HCT116 (cell line): ENCODE measurements at regions not wholly inside any gene's neighbourhood (a gene's known extent, or its start where the extent isn't known, plus 50 kb on each side); places are given as distances from the start of the nearest gene placed in this dataset.

Experiments used
- ATAC-seq: fragments of 200-7000 bp; cut with Tn5 transposase; 2 replicates; pipeline ENCODE4 v1.9.1; 2020; ENCODE audit warnings: mild to moderate bottlenecking, moderate library complexity
- BruUV-seq: library from RNA; stranded (reverse); fragments of 400-500 nt; replicated peaks from 2 replicates; lab custom pipeline; 2021; lab: Mats Ljungman, UMichigan
- CTCF ChIA-PET: fragments of 300-600 bp; sonication (Branson Sonifier 250); formaldehyde crosslinking; loops from one replicate; lab custom pipeline; 2021; ENCODE audit warnings: antibody characterized with exemption; lab: Charles Lee
- POLR2A ChIA-PET: fragments of 300-600, 350-600 bp; sonication (Branson Sonifier 250); formaldehyde crosslinking; loops from one replicate; lab custom pipeline; 2021; ENCODE audit warnings: antibody characterized with exemption; lab: Charles Lee
- RAD21 ChIA-PET, 2 experiments: fragments of 300-600 bp; sonication (Branson Sonifier 250); formaldehyde crosslinking; loops; one replicate each; lab custom pipeline; 2023; ENCODE audit warnings: low total read pairs in 2 of 2; ENCODE audit not compliant: uncharacterized antibody in 2 of 2, unreplicated experiment in 2 of 2, low non-redundant PET in 1 of 2; lab: Charles Lee
- DNase-seq: peaks from one replicate; pipeline ENCODE4 v3.0.0-alpha.2; 2010; ENCODE audit warnings: low read depth, low spot score
- H2AFZ ChIP-seq: fragments of 200-600 bp; shearing (Covaris generic), sonication (generic); 2 replicates; pipeline ENCODE4 v1.6.1; 2017; ENCODE audit warnings: low read depth, mixed run types, mixed read lengths, antibody characterized with exemption, low read length; ENCODE audit not compliant: poor library complexity, severe bottlenecking
- H3K27ac ChIP-seq: 2 replicates; pipeline ENCODE4 v1.5.1; 2012; ENCODE audit warnings: low read depth, low read length
- H3K27me3 ChIP-seq: fragments of 200-600 bp; sonication (generic); 2 replicates; pipeline ENCODE4 v1.6.1; 2016; ENCODE audit warnings: mixed run types, low read length, mixed read lengths; ENCODE audit not compliant: insufficient read depth
- H3K36me3 ChIP-seq, 2 experiments: fragments of 200-500 bp in 1 of 2; fragments of 200-600 bp in 1 of 2; sonication (Bioruptor generic) in 1 of 2; sonication (generic) in 1 of 2; 2 replicates each; pipeline versions ENCODE4 v1.5.1 to v1.6.1; 2014 to 2016; ENCODE audit warnings: low read length in 2 of 2, inconsistent platforms in 1 of 2, mixed read lengths in 1 of 2, mixed run types in 1 of 2; ENCODE audit not compliant: insufficient read depth in 2 of 2, control insufficient read depth in 1 of 2
- H3K4me1 ChIP-seq, 2 experiments: fragments of 200-600 bp in 1 of 2; sonication (generic) in 1 of 2; 2 replicates each; pipeline versions ENCODE4 v1.5.1 to v1.6.1; 2012 to 2017; ENCODE audit warnings: low read length in 2 of 2, inconsistent platforms in 1 of 2, mild to moderate bottlenecking in 1 of 2, mixed read lengths in 1 of 2, mixed run types in 1 of 2, moderate library complexity in 1 of 2; ENCODE audit not compliant: insufficient read depth in 2 of 2, control insufficient read depth in 1 of 2
- H3K4me2 ChIP-seq: fragments of 200-600 bp; sonication (generic); 2 replicates; pipeline ENCODE4 v1.6.1; 2017; ENCODE audit warnings: mixed run types, low read length, mixed read lengths
- H3K4me3 ChIP-seq, 2 experiments: fragments of 200-600 bp in 1 of 2; sonication (generic) in 1 of 2; replicated peaks in 1 of 2; 2 replicates each; pipeline ENCODE4 v1.5.1; 2011 to 2016; ENCODE audit warnings: low read length in 2 of 2, control low read depth in 1 of 2, low read depth in 1 of 2, mild to moderate bottlenecking in 1 of 2, mixed read lengths in 1 of 2, mixed run types in 1 of 2
- H3K79me2 ChIP-seq: fragments of 200-600 bp; sonication (generic); 2 replicates; pipeline ENCODE4 v1.6.1; 2017; ENCODE audit warnings: mild to moderate bottlenecking, mixed run types, low read length, moderate library complexity, mixed read lengths; ENCODE audit not compliant: insufficient read depth
- H3K9ac ChIP-seq: fragments of 200-600 bp; sonication (generic); 2 replicates; pipeline ENCODE4 v1.6.1; 2016; ENCODE audit warnings: low read length, mixed read lengths
- H3K9me2 ChIP-seq: fragments of 200-600 bp; sonication (generic), shearing (Covaris generic); 2 replicates; pipeline ENCODE4 v1.6.1; 2017; ENCODE audit warnings: mixed run types, mild to moderate bottlenecking, moderate library complexity; ENCODE audit not compliant: insufficient read depth
- H3K9me3 ChIP-seq, 2 experiments: fragments of 200-500 bp in 1 of 2; fragments of 200-600 bp in 1 of 2; sonication (Bioruptor generic) in 1 of 2; sonication (generic) in 1 of 2; 2 replicates each; pipeline ENCODE4 v1.6.1; 2014 to 2017; ENCODE audit warnings: low read length in 2 of 2, mixed read lengths in 2 of 2, inconsistent platforms in 1 of 2, low read depth in 1 of 2, mild to moderate bottlenecking in 1 of 2, mixed run types in 1 of 2, moderate library complexity in 1 of 2; ENCODE audit not compliant: control insufficient read depth in 1 of 2, insufficient read depth in 1 of 2
- H4K20me1 ChIP-seq: fragments of 200-600 bp; sonication (generic), shearing (Covaris generic); 2 replicates; pipeline ENCODE4 v1.6.1; 2017; ENCODE audit warnings: mixed run types, mild to moderate bottlenecking, moderate library complexity; ENCODE audit not compliant: insufficient read depth
- RAD21 ChIP-seq: IDR thresholded peaks from 2 replicates; pipeline ENCODE4 v1.6.1; 2012; ENCODE audit warnings: low read depth, mild to moderate bottlenecking
- intact Hi-C: fragments of 100-400 bp; cut with micrococcal nuclease; formaldehyde crosslinking; loops from 2 replicates; pipeline ENCODE4 v1.10.0; 2022
- TF ChIP-seq, protein P1 (sequence below): IDR thresholded peaks from 2 replicates; pipeline ENCODE4 v1.6.1; 2012
- TF ChIP-seq, protein P2 (sequence below): IDR thresholded peaks from 2 replicates; pipeline ENCODE4 v1.6.1; 2012; ENCODE audit warnings: low read depth

DNA sequence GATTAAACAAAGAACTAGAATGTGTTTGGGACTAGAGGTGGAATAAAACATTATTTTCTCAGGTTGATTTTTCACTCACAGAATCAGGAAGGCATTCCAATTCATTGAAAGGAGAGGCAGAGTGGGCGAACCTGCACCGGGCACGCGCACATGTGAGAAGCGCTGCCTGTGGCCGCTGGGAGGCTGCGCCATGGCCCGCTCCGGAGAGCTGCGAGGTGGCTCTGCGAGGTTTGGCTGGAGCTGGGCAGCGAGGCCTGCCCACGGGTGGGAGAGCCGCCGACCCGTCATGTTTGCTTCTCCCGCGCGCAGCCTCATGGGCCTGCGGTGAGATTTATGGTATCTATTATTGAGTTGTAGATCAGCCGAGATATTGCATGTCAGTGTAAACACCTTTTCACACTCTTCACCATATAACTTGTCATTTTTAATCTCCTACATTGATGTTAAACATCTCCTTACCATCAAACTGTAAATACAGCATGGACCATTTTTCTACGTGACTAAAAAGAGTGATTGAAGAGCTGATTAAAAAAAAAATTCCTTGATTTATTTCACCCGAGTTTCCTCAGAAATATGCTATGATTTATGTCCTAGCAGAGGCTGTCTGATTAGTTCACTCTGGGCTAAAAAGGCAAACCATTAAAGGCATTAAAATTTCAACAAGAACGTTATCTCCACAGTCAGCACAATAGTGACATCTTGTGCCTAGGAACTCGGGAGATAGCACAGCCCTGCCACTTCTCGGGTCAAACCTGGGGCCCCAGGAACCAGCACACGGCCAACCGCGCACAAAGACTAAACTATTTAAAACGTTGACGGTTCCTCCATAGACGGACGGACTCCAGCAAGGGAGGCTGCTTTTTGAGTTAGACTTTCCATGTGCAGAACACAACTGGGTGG, 96.6 kb upstream of the RNF32 start:
- no peak overlapping the region for H3K27ac ChIP-seq
- peaks cover 12% of the 10 kb centered on the region; the same call in 1 of the 2 replicates for H3K27me3 ChIP-seq
- no peak for DNase-seq
- no peak overlapping the region for H2AFZ ChIP-seq
- no peaks in the 10 kb centered on the region for H3K36me3 ChIP-seq
- RAD21 ChIA-PET = no interaction called here
- no peak for ATAC-seq
- TF ChIP-seq, protein P1, sequence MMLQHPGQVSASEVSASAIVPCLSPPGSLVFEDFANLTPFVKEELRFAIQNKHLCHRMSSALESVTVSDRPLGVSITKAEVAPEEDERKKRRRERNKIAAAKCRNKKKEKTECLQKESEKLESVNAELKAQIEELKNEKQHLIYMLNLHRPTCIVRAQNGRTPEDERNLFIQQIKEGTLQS = no peak
- TF ChIP-seq RAD21 = 0 out of 2 replicates have a peak, but pooled peaks have one; percentile 16
- TF ChIP-seq, all 23 proteins: peak for 1
- H3K4me1 ChIP-seq = no peaks in the 10 kb centered on the region
- H4K20me1 ChIP-seq = no peaks in the 10 kb centered on the region
- H3K9me2 ChIP-seq = no peaks in the 10 kb centered on the region
- no peak overlapping the region for H3K9ac ChIP-seq
- ChIA-PET CTCF (no interaction called here), POLR2A (no interaction called here)
- no peak overlapping the region for H3K4me3 ChIP-seq
- H3K4me2 ChIP-seq = no peak overlapping the region
- intact Hi-C loops = no loop called here
- H3K79me2 ChIP-seq = no peaks in the 10 kb centered on the region
- no TSS peak for BruUV-seq
- no peaks in the 10 kb centered on the region for H3K9me3 ChIP-seq

DNA sequence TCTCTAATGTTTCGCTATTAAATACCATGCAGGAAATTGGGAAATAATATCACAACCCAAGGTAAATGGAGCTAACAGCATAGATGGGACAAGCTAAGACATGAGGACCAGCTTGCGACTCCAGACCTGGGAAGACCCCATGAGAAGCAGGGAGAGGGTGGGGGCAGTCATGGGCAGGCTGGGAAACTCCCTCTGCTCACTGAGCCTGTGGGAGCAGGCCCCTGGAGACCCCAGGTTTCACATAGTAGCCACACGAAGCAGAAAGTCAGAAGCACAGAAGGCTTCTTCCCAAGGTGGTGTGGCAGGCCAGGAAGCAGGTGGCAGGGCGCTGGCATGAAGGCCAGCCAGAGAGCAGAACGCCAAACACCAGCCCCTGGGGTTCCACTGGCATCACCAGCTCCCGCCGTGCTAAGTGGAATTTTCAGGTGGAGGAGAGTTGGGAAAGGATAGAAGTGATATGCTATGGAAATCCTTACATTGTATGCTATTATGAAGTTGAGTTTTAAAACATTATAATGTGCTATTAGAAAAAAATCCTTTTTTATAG, 99.9 kb upstream of the RNF32 start:
- Histone ChIP-seq H3K9me3 (no peaks in the 10 kb centered on the region), H3K9ac (no peak overlapping the region), H3K4me2 (no peak overlapping the region), H3K4me3 (no peak overlapping the region), H3K27ac (no peak overlapping the region), H3K27me3 (peaks cover 12% of the 10 kb centered on the region), H4K20me1 (no peaks in the 10 kb centered on the region), H3K4me1 (no peaks in the 10 kb centered on the region), H3K79me2 (no peaks in the 10 kb centered on the region), H2AFZ (no peak overlapping the region), H3K36me3 (no peaks in the 10 kb centered on the region)
- CTCF ChIA-PET = no interaction called here
- ATAC-seq (no peak), DNase-seq (no peak)
- POLR2A ChIA-PET = no interaction called here
- BruUV-seq = no TSS peak
- RAD21 ChIA-PET = no interaction called here
- intact Hi-C loops = no loop called here
- TF ChIP-seq, protein P2, sequence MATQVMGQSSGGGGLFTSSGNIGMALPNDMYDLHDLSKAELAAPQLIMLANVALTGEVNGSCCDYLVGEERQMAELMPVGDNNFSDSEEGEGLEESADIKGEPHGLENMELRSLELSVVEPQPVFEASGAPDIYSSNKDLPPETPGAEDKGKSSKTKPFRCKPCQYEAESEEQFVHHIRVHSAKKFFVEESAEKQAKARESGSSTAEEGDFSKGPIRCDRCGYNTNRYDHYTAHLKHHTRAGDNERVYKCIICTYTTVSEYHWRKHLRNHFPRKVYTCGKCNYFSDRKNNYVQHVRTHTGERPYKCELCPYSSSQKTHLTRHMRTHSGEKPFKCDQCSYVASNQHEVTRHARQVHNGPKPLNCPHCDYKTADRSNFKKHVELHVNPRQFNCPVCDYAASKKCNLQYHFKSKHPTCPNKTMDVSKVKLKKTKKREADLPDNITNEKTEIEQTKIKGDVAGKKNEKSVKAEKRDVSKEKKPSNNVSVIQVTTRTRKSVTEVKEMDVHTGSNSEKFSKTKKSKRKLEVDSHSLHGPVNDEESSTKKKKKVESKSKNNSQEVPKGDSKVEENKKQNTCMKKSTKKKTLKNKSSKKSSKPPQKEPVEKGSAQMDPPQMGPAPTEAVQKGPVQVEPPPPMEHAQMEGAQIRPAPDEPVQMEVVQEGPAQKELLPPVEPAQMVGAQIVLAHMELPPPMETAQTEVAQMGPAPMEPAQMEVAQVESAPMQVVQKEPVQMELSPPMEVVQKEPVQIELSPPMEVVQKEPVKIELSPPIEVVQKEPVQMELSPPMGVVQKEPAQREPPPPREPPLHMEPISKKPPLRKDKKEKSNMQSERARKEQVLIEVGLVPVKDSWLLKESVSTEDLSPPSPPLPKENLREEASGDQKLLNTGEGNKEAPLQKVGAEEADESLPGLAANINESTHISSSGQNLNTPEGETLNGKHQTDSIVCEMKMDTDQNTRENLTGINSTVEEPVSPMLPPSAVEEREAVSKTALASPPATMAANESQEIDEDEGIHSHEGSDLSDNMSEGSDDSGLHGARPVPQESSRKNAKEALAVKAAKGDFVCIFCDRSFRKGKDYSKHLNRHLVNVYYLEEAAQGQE = no peak
- TF ChIP-seq, all 23 proteins: peak for 0
- H3K9me2 ChIP-seq = no peaks in the 10 kb centered on the region
